ENCODE measurements at regions not wholly inside any gene's neighbourhood (a gene's known extent, or its start where the extent isn't known, plus 50 kb on each side); places are given as distances from the start of the nearest gene placed in this dataset.
A peak's percentile ranks its signal among the peaks of the same experiment; 100 is the strongest.
"Not testable (repeated sequence)": the region's sequence is repeated elsewhere in the genome, so short reads cannot be mapped to it uniquely, and the experiment has no call there.

- Histone ChIP-seq H2AFZ (replicated peaks) (no peak overlapping the region), H3K4me2 (no peak overlapping the region), H4K20me1 (ENCODE audit: low read depth) (peaks cover 13% of the 10 kb centered on the region), H3K9ac (no peak overlapping the region), H3F3A (ENCODE audit: low read depth) (no peaks in the 10 kb centered on the region), H3K27me3 (peaks cover 21% of the 10 kb centered on the region), H3K4me1 (peaks cover 16% of the 10 kb centered on the region), H3K9me3 (ENCODE audit: low read depth) (no peaks in the 10 kb centered on the region), H3K27ac (no peak overlapping the region), H3K36me3 (no peaks in the 10 kb centered on the region), H3K4me3 (no peak overlapping the region), H3K79me2 (ENCODE audit: low read depth) (no peaks in the 10 kb centered on the region)
- H3K36me3 Mint-ChIP-seq: no peaks in the 10 kb centered on the region
- no peaks in the 10 kb centered on the region for H3K9me3 Mint-ChIP-seq
- H3K4me3 Mint-ChIP-seq: no peak overlapping the region
- H3K27me3 Mint-ChIP-seq (ENCODE audit: insufficient read depth, low read depth): peaks cover 36% of the 10 kb centered on the region
- TF ChIP-seq CTCF (IDR thresholded peaks at IDR 0.05) (no peak), EZH2 (IDR thresholded peaks at IDR 0.05) (no peak), EZH2phosphoT487 (IDR thresholded peaks at IDR 0.05) (no peak)
- no peak for DNase-seq (ENCODE audit: low spot score)
- no peaks in the 10 kb centered on the region for H3K4me1 Mint-ChIP-seq
- no peak overlapping the region for H3K27ac Mint-ChIP-seq
Observed at GRCh38 chr17:36695082-36695481, 93.7 kb downstream of the MRM1 start.

GRCh38 chr17:36695710-36696109 is 94.3 kb downstream of the MRM1 start:
- not testable (repeated sequence) for H3K27ac ChIP-seq; H3K4me2 ChIP-seq; H2AFZ ChIP-seq (replicated peaks); H3K4me3 Mint-ChIP-seq; H3K36me3 Mint-ChIP-seq; DNase-seq (ENCODE audit: low spot score); H3K9me3 Mint-ChIP-seq; H3K4me3 ChIP-seq; H3K27ac Mint-ChIP-seq; H3K9me3 ChIP-seq (ENCODE audit: low read depth); H3F3A ChIP-seq (ENCODE audit: low read depth); H3K4me1 Mint-ChIP-seq; H3K36me3 ChIP-seq; H3K79me2 ChIP-seq (ENCODE audit: low read depth); H3K9ac ChIP-seq
- H3K27me3 Mint-ChIP-seq (ENCODE audit: insufficient read depth, low read depth): peaks cover 31% of the 10 kb centered on the region
- Histone ChIP-seq H3K4me1 (peaks cover 16% of the 10 kb centered on the region), H3K27me3 (peaks cover 28% of the 10 kb centered on the region), H4K20me1 (ENCODE audit: low read depth) (peaks cover 13% of the 10 kb centered on the region)

- TF ChIP-seq EZH2phosphoT487 (IDR thresholded peaks at IDR 0.05): no peak
- no peak for TF ChIP-seq EZH2 (IDR thresholded peaks at IDR 0.05)
- no peak for TF ChIP-seq CTCF (IDR thresholded peaks at IDR 0.05)
- Histone ChIP-seq H3K4me2 (no peak overlapping the region), H3K9ac (no peak overlapping the region), H3F3A (ENCODE audit: low read depth) (no peaks in the 10 kb centered on the region), H3K27ac (no peak overlapping the region), H3K79me2 (ENCODE audit: low read depth) (no peaks in the 10 kb centered on the region), H3K27me3 (peaks cover 39% of the 10 kb centered on the region), H4K20me1 (ENCODE audit: low read depth) (peaks cover 17% of the 10 kb centered on the region), H3K4me1 (peaks cover 12% of the 10 kb centered on the region), H3K36me3 (no peaks in the 10 kb centered on the region), H3K9me3 (ENCODE audit: low read depth) (no peaks in the 10 kb centered on the region), H2AFZ (replicated peaks) (no peak overlapping the region), H3K4me3 (no peak overlapping the region)
- no peaks in the 10 kb centered on the region for H3K36me3 Mint-ChIP-seq
- no peak for DNase-seq (ENCODE audit: low spot score)
- H3K27me3 Mint-ChIP-seq (ENCODE audit: insufficient read depth, low read depth): peaks cover 31% of the 10 kb centered on the region
- H3K27ac Mint-ChIP-seq: no peak overlapping the region
- H3K4me1 Mint-ChIP-seq: no peaks in the 10 kb centered on the region
- H3K4me3 Mint-ChIP-seq: no peak overlapping the region
- H3K9me3 Mint-ChIP-seq: no peaks in the 10 kb centered on the region
Observed at GRCh38 chr17:36696805-36697204, 95.4 kb downstream of the MRM1 start.

- Mint-ChIP-seq H3K27me3 (ENCODE audit: insufficient read depth, low read depth) (peaks cover 37% of the 10 kb centered on the region), H3K4me1 (no peaks in the 10 kb centered on the region), H3K9me3 (no peaks in the 10 kb centered on the region), H3K4me3 (no peak overlapping the region), H3K27ac (no peak overlapping the region), H3K36me3 (no peaks in the 10 kb centered on the region)
- no peak overlapping the region for H3K27ac ChIP-seq
- H3K9ac ChIP-seq: no peak overlapping the region
- peaks cover 18% of the 10 kb centered on the region for H4K20me1 ChIP-seq (ENCODE audit: low read depth)
- H3K4me2 ChIP-seq: no peak overlapping the region
- H3K4me3 ChIP-seq: no peak overlapping the region
- peak; percentile 75 for DNase-seq (ENCODE audit: low spot score)
- no peaks in the 10 kb centered on the region for H3F3A ChIP-seq (ENCODE audit: low read depth)
- no peak overlapping the region for H2AFZ ChIP-seq (replicated peaks)
- TF ChIP-seq EZH2 (IDR thresholded peaks at IDR 0.05) (no peak), EZH2phosphoT487 (IDR thresholded peaks at IDR 0.05) (no peak), CTCF (IDR thresholded peaks at IDR 0.05) (no peak)
- H3K36me3 ChIP-seq: no peaks in the 10 kb centered on the region
- peaks cover 51% of the 10 kb centered on the region for H3K27me3 ChIP-seq
- no peaks in the 10 kb centered on the region for H3K79me2 ChIP-seq (ENCODE audit: low read depth)
- no peaks in the 10 kb centered on the region for H3K9me3 ChIP-seq (ENCODE audit: low read depth)
- H3K4me1 ChIP-seq: no peaks in the 10 kb centered on the region
Observed at GRCh38 chr17:36697903-36698530, 96.6 kb downstream of the MRM1 start.

Data from neural progenitor cell (in vitro differentiated cells).